ELR (cell line): ENCODE measurements at regions not wholly inside any gene's neighbourhood (a gene's known extent, or its start where the extent isn't known, plus 50 kb on each side); places are given as distances from the start of the nearest gene placed in this dataset.

Source experiments
- DNase-seq: peaks from one replicate; pipeline ENCODE4 v3.0.0-alpha.2; 2015; ENCODE audit warnings: low read depth

DNA sequence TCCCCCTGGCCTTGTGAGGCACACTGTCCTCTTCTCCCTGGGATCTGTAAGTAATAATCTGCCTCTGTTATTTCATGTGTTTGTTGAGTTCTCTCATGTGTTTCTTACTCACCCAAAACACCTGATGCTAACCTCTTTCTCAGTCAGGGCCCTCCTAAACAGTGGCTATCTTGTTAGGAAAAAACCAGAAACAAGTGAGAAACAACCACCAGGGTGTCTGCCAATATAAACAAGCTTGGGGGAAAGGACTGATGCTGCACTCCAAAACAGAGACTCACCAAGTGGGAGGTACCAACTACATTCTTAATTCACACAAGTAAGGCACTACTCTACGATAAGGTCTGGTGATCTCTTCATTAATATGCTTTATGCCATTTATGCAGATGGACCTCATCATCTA lies 564.4 kb downstream of the SEMA5A start:
- peak; percentile 13 for DNase-seq

DNA sequence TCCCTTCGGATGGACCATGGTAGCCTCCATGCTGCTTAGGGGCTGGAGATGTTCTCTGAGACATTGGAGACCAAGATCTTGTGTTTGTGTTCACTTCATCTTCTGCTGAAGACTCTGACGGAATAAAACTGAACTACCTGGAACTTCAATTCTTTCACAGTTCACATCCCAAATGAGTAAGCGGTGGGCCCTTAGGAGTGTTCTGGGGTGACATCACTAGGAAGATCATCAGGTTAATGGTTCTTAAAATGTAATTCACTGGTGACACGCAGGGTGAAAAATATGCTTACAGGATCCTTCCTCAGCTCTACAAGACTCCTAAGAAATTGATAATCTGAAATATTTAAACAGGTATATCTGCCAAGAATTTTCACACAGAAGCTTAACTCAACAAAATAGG lies 561.5 kb downstream of the SEMA5A start:
- DNase-seq = no peak
